GM23248 (cell line): ENCODE measurements at regions not wholly inside any gene's neighbourhood (a gene's known extent, or its start where the extent isn't known, plus 50 kb on each side); places are given as distances from the start of the nearest gene placed in this dataset.

Experiments used
- DNase-seq: peaks from one replicate; pipeline ENCODE4 v3.0.0-alpha.2; 2015
- H2AFZ ChIP-seq: fragments of 200-600 bp; sonication (generic); 2 replicates; pipeline ENCODE4 v1.6.1; 2016; ENCODE audit warnings: antibody characterized with exemption
- H3F3A ChIP-seq: fragments of 200-600 bp; sonication (generic); 2 replicates; pipeline ENCODE4 v1.6.1; 2016; ENCODE audit warnings: mild to moderate bottlenecking, antibody characterized with exemption, mixed run types; ENCODE audit not compliant: insufficient read depth
- H3K27ac ChIP-seq: fragments of 200-600 bp; sonication (generic); 2 replicates; pipeline ENCODE4 v1.5.1; 2016; ENCODE audit warnings: mild to moderate bottlenecking
- H3K27me3 ChIP-seq: fragments of 200-600 bp; sonication (generic); replicated peaks from 2 replicates; pipeline ENCODE4 v1.6.1; 2016; ENCODE audit warnings: mild to moderate bottlenecking; ENCODE audit not compliant: insufficient read depth
- H3K36me3 ChIP-seq: fragments of 200-600 bp; sonication (generic); 2 replicates; pipeline ENCODE4 v1.6.1; 2016; ENCODE audit warnings: low read depth, mild to moderate bottlenecking
- H3K4me1 ChIP-seq: fragments of 200-600 bp; sonication (generic); 2 replicates; pipeline ENCODE4 v1.6.1; 2016; ENCODE audit warnings: mild to moderate bottlenecking; ENCODE audit not compliant: insufficient read depth
- H3K4me2 ChIP-seq: fragments of 200-600 bp; sonication (generic); one replicate; pipeline ENCODE4 v1.6.1; 2016; ENCODE audit warnings: mild to moderate bottlenecking; ENCODE audit not compliant: unreplicated experiment
- H3K4me3 ChIP-seq: fragments of 200-600 bp; sonication (generic); 2 replicates; pipeline ENCODE4 v1.5.1; 2016; ENCODE audit warnings: mild to moderate bottlenecking
- H3K79me2 ChIP-seq: fragments of 200-600 bp; sonication (generic); 2 replicates; pipeline ENCODE4 v1.6.1; 2016; ENCODE audit warnings: mild to moderate bottlenecking; ENCODE audit not compliant: insufficient read depth
- H3K9ac ChIP-seq: fragments of 200-600 bp; sonication (generic); 2 replicates; pipeline ENCODE4 v1.6.1; 2016; ENCODE audit warnings: mild to moderate bottlenecking
- H3K9me2 ChIP-seq: fragments of 200-600 bp; sonication (generic); 2 replicates; pipeline ENCODE4 v1.6.1; 2016; ENCODE audit warnings: mixed run types, mild to moderate bottlenecking, moderate library complexity; ENCODE audit not compliant: insufficient read depth
- H3K9me3 ChIP-seq: fragments of 200-600 bp; sonication (generic); one replicate; pipeline ENCODE4 v1.6.1; 2017; ENCODE audit warnings: low read depth
- H4K20me1 ChIP-seq: fragments of 200-600 bp; sonication (generic); 2 replicates; pipeline ENCODE4 v1.6.0; 2016; ENCODE audit not compliant: insufficient read depth
- EZH2 ChIP-seq: fragments of 200-600 bp; sonication (generic); IDR thresholded peaks from 2 replicates; pipeline ENCODE4 v1.6.1; 2018; ENCODE audit warnings: antibody characterized with exemption, mild to moderate bottlenecking; ENCODE audit not compliant: insufficient read depth, poor library complexity, severe bottlenecking
- EZH2phosphoT487 ChIP-seq: fragments of 200-600 bp; sonication (generic); IDR thresholded peaks from 2 replicates; pipeline ENCODE4 v1.6.1; 2018; ENCODE audit warnings: antibody characterized with exemption, moderate library complexity, mild to moderate bottlenecking, low read depth; ENCODE audit not compliant: insufficient read depth
- WGBS, 2 experiments: methylation state at CpG; one replicate each; pipeline ENCODE4 v1.1.6; 2015 to 2017; ENCODE audit warnings: low lambda C conversion rate in 2 of 2, low coverage in 1 of 2; ENCODE audit errors: missing lambda C conversion rate in 2 of 2; 5-methylcytosine and 5-hydroxymethylcytosine counted together
- in situ Hi-C: fragments of 300-500 bp; cut with MboI; formaldehyde crosslinking; loops from 2 replicates; pipeline ENCODE4 v1.15.0; 2020

DNA sequence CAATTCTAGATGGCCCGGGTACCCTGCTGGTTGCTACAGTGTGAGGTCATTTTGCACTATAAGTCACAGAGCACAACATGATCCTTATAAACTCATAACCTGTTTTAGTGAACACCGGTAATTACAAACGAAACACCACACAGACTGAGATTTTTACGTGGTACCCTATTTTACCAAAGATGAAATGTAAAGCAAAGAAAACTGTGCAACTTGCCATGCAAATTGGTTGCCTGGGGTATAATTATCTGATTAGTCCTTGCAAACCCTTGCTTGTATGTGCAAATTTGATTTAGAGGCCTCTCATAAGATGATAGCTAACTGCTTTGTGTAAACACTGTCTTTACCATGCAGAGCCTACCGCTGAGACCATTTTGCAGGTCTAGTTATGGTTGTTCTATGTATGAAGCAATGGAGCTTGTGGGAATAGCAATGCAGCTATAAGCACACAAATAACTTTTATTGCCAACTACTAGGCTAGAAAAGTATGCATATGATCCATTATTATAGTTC lies 372.1 kb upstream of the FAR2 start:
- no peak overlapping the region for H3K4me2 ChIP-seq
- H3K9me2 ChIP-seq, result no peaks in the 10 kb centered on the region
- WGBS, 2 experiments, result 92 to 94% methylated on average over 5 of the region's 5 CpGs
- no peaks in the 10 kb centered on the region for H3K36me3 ChIP-seq
- no peak for DNase-seq
- H3K9me3 ChIP-seq, result no peaks in the 10 kb centered on the region
- no peak overlapping the region for H3K9ac ChIP-seq
- H3F3A ChIP-seq, result no peaks in the 10 kb centered on the region
- H3K79me2 ChIP-seq, result no peaks in the 10 kb centered on the region
- H4K20me1 ChIP-seq, result no peaks in the 10 kb centered on the region
- in situ Hi-C loops, result no loop called here
- TF ChIP-seq EZH2 (no peak), EZH2phosphoT487 (no peak)
- no peaks in the 10 kb centered on the region for H3K27me3 ChIP-seq
- H3K4me1 ChIP-seq, result no peaks in the 10 kb centered on the region; the same call in 1 of the 2 replicates
- no peak overlapping the region for H3K27ac ChIP-seq
- H3K4me3 ChIP-seq, result no peak overlapping the region
- no peak overlapping the region for H2AFZ ChIP-seq

DNA sequence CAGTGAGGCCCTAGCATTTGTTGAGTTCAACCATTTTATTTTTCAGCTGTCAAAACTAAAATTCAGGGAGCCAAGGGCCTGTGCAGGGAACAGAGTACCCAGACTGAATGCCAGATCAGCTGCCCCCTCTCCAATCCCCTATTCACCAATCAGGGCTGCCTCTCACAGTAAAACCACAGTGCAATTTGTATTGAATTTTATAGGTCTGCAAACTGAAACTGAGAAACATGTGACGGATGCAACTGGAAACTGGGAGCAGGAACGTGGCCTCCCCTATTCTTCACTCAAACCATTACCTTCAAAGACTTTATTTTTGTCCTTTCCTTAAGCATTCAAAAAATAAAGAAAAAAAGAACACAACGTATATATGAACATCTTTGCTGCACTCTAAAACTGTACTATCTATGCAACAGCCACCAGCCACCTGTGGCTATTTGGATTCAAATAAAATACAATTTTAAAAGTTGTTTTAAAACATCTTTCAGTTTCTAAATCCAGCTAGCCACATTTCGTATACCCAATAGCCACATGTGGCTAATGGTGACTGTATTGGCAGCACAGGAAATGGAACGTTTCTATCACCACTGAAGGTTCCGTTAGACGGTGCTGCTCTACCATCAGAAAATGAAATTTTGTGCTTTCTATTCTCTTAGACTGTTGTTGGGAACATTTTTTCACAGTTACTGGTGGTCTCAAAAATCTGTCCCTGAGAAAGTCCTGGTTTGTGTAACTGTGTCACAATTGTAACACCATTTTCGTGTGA lies 371.3 kb upstream of the FAR2 start:
- in situ Hi-C loops, result no loop called here
- H4K20me1 ChIP-seq, result no peaks in the 10 kb centered on the region
- no peak overlapping the region for H2AFZ ChIP-seq
- no peaks in the 10 kb centered on the region for H3K9me2 ChIP-seq
- no peak overlapping the region for H3K4me3 ChIP-seq
- no peaks in the 10 kb centered on the region for H3K9me3 ChIP-seq
- H3K4me1 ChIP-seq, result no peaks in the 10 kb centered on the region; the same call in 1 of the 2 replicates
- H3K9ac ChIP-seq, result no peak overlapping the region
- no peak for TF ChIP-seq EZH2phosphoT487
- no peak for TF ChIP-seq EZH2
- H3K79me2 ChIP-seq, result no peaks in the 10 kb centered on the region
- no peak overlapping the region for H3K4me2 ChIP-seq
- 90 to 92% methylated on average over 8 of the region's 8 CpGs for WGBS, 2 experiments
- no peak overlapping the region for H3K27ac ChIP-seq
- H3K36me3 ChIP-seq, result no peaks in the 10 kb centered on the region
- H3F3A ChIP-seq, result no peaks in the 10 kb centered on the region
- H3K27me3 ChIP-seq, result no peaks in the 10 kb centered on the region
- DNase-seq, result no peak

DNA sequence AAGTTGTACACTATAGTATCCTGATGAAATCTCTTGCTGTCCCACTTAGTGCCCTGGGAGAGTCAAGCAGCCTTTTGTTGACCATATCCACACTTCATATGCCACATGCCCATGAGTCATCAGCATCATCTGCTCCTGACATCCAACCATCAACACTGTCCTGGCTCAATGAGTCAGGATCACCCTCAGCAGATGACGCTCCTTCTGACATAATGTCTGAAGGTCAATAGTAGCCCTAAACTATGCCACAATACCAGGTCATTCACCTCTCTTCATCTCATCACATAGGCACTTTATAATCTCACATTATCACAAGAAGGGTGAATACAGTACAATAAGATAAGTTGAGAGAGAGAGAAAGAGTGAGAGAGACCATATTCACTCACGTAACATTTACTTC lies 369.0 kb upstream of the FAR2 start:
- WGBS, 2 experiments, result 43 to 44% methylated on average over 2 of the region's 2 CpGs
- Histone ChIP-seq H3K27ac (0 out of 2 replicates have a peak overlapping the region, but pooled peaks have one; percentile 13), H3K4me2 (no peak overlapping the region), H3K4me1 (no peaks in the 10 kb centered on the region; the same call in 1 of the 2 replicates), H3K36me3 (no peaks in the 10 kb centered on the region), H3K79me2 (no peaks in the 10 kb centered on the region), H4K20me1 (no peaks in the 10 kb centered on the region), H3K9me3 (no peaks in the 10 kb centered on the region), H3F3A (no peaks in the 10 kb centered on the region), H3K4me3 (no peak overlapping the region), H2AFZ (no peak overlapping the region), H3K9ac (no peak overlapping the region), H3K27me3 (no peaks in the 10 kb centered on the region), H3K9me2 (no peaks in the 10 kb centered on the region)
- TF ChIP-seq EZH2phosphoT487 (no peak), EZH2 (no peak)
- in situ Hi-C loops, result no loop called here
- DNase-seq, result peak; percentile 72

DNA sequence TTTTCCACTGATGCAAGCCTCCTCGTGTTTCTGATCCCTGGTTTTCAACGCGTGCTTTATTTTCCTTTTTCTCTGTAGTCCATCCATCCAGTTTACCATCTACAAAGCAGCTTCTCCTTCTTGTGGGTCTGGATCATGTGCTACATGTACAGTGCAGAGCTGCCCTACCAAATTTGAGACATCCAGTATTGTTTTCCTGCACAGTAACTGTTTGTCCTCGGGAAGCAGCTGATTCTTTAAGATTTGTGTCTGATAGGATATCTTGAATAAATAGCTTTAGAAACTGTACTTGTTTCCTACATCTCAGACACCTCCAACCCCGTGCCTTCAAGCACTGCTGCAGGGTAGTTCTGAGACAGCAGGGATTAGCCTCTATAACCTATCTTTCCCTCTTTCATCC lies 368.1 kb upstream of the FAR2 start:
- Histone ChIP-seq H3F3A (no peaks in the 10 kb centered on the region), H2AFZ (no peak overlapping the region), H3K9ac (no peak overlapping the region), H3K36me3 (no peaks in the 10 kb centered on the region), H3K9me3 (no peaks in the 10 kb centered on the region), H3K4me2 (no peak overlapping the region), H3K9me2 (no peaks in the 10 kb centered on the region), H3K27me3 (no peaks in the 10 kb centered on the region), H3K4me1 (no peaks in the 10 kb centered on the region; the same call in 1 of the 2 replicates), H3K4me3 (no peak overlapping the region), H3K79me2 (no peaks in the 10 kb centered on the region), H3K27ac (no peak overlapping the region), H4K20me1 (no peaks in the 10 kb centered on the region)
- no peak for TF ChIP-seq EZH2
- no peak for TF ChIP-seq EZH2phosphoT487
- WGBS, 2 experiments, result 63% methylated on average over 5 of the region's 5 CpGs
- DNase-seq, result no peak
- in situ Hi-C loops, result no loop called here
